ENCODE measurements at regions not wholly inside any gene's neighbourhood (a gene's known extent, or its start where the extent isn't known, plus 50 kb on each side); places are given as distances from the start of the nearest gene placed in this dataset.

GRCh38 chr13:73335944-73336343 lies 277.1 kb downstream of the KLF5 start:
- Histone ChIP-seq H3K4me3 (replicated peaks in 1 of 2; ENCODE audit: low read depth in 1 of 2, low read length in 2 of 2) (no peak overlapping the region), H4K20me1 (ENCODE audit: insufficient read depth) (no peaks in the 10 kb centered on the region), H3K4me1 (ENCODE audit: control insufficient read depth in 1 of 2, insufficient read depth in 2 of 2, low read length in 2 of 2) (peaks cover 9 to 41% of the 10 kb centered on the region in 2 experiments), H3K36me3 (ENCODE audit: control insufficient read depth in 1 of 2, insufficient read depth in 2 of 2, low read length in 2 of 2) (no peaks in the 10 kb centered on the region), H3K4me2 (ENCODE audit: low read length) (peak overlapping the region; percentile 63), H3K27ac (ENCODE audit: low read depth, low read length) (peak overlapping the region; percentile 59), H3K9me3 (ENCODE audit: control insufficient read depth in 1 of 2, insufficient read depth in 1 of 2, low read depth in 1 of 2, low read length in 2 of 2) (no peaks in the 10 kb centered on the region), H3K27me3 (ENCODE audit: insufficient read depth, low read length) (no peaks in the 10 kb centered on the region), H3K9me2 (ENCODE audit: insufficient read depth) (no peaks in the 10 kb centered on the region), H3K79me2 (ENCODE audit: insufficient read depth, low read length) (no peaks in the 10 kb centered on the region), H2AFZ (ENCODE audit: low read depth, low read length, poor library complexity, severe bottlenecking) (peak overlapping the region; percentile 94), H3K9ac (ENCODE audit: low read length) (peak overlapping the region; percentile 43)
- CTCF ChIA-PET = no interaction called here
- ATAC-seq (peak; percentile 34; the same call in 1 of the 2 replicates), DNase-seq (ENCODE audit: low read depth, low spot score) (no peak)
- RAD21 ChIA-PET (ENCODE audit: low non-redundant PET in 1 of 2, low total read pairs in 2 of 2, uncharacterized antibody in 2 of 2, unreplicated experiment in 2 of 2) = no interaction called here
- no TSS peak for BruUV-seq (replicated peaks)
- TF ChIP-seq ZFX (IDR thresholded peaks at IDR 0.05) (peak; percentile 58; the same call in 1 of the 2 replicates), CEBPB (IDR thresholded peaks at IDR 0.05; ENCODE audit: low read depth) (peak; percentile 48; the same call in 1 of the 2 replicates), CBX3 (IDR thresholded peaks at IDR 0.05; ENCODE audit: low read depth) (no peak)
- intact Hi-C loops (cut with micrococcal nuclease) = no loop called here
- POLR2A ChIA-PET = no interaction called here

DNA sequence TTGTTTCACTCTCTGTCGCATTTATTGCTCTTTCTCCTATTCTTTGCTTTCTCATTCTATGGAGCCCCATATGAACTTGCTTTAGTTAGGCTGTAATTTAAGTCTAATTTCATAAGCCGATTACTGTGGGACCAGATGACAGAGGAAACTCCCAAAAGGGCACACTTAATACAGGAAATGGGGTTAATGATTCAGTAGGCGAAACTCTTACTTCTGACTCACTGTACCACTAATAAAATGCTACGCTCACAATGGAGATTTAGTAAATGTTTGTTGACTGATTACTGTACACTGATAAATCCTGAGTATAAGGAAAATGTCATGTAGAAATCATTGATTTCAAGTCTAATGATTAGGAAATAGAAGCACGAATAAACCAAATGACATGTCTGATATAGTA lies 276.4 kb downstream of the KLF5 start:
- no peaks in the 10 kb centered on the region for H3K79me2 ChIP-seq (ENCODE audit: insufficient read depth, low read length)
- ChIA-PET POLR2A (no interaction called here), CTCF (no interaction called here), RAD21 (ENCODE audit: low non-redundant PET in 1 of 2, low total read pairs in 2 of 2, uncharacterized antibody in 2 of 2, unreplicated experiment in 2 of 2) (no interaction called here)
- TF ChIP-seq CBX3 (IDR thresholded peaks at IDR 0.05; ENCODE audit: low read depth) (peak; percentile 31; the same call in 1 of the 2 replicates), CTCF (IDR thresholded peaks at IDR 0.05 in 2 of 3, conservative IDR thresholded peaks at IDR 0.05 in 1 of 3; ENCODE audit: borderline replicate concordance in 1 of 3, insufficient read depth in 1 of 3, low read depth in 2 of 3, low read length in 2 of 3) (no peak), CEBPB (IDR thresholded peaks at IDR 0.05; ENCODE audit: low read depth) (peak; percentile 23; the same call in 1 of the 2 replicates), EZH2phosphoT487 (IDR thresholded peaks at IDR 0.05; ENCODE audit: borderline replicate concordance) (no peak), ZNF274 (IDR thresholded peaks at IDR 0.05; ENCODE audit: low read depth, low read length) (no peak), POLR2AphosphoS5 (IDR thresholded peaks at IDR 0.05; ENCODE audit: low read depth, low read length) (peak; percentile 31; the same call in 1 of the 2 replicates), JUND (IDR thresholded peaks at IDR 0.05) (peak; percentile 70), SIN3A (IDR thresholded peaks at IDR 0.05; ENCODE audit: low read depth) (peak; percentile 19; the same call in 1 of the 2 replicates), ZBTB33 (IDR thresholded peaks at IDR 0.05; ENCODE audit: extremely low read depth, insufficient replicate concordance, low read length) (no peak), RAD21 (IDR thresholded peaks at IDR 0.05; ENCODE audit: low read depth) (peak; percentile 5; the same call in 1 of the 2 replicates), SRF (IDR thresholded peaks at IDR 0.05; ENCODE audit: low read depth) (peak; percentile 54; the same call in 1 of the 2 replicates), FOSL1 (IDR thresholded peaks at IDR 0.05; ENCODE audit: low read depth) (peak; percentile 75), SP1 (IDR thresholded peaks at IDR 0.05; ENCODE audit: low read depth) (peak; percentile 75)
- intact Hi-C loops (cut with micrococcal nuclease) = no loop called here
- no TSS peak for BruUV-seq (replicated peaks)
- peak overlapping the region in 1 of 2 experiments; percentile 15; a peak in 1 of 4 replicates for H3K4me3 ChIP-seq (replicated peaks in 1 of 2; ENCODE audit: low read depth in 1 of 2, low read length in 2 of 2)
- peak overlapping the region; percentile 63 for H3K4me2 ChIP-seq (ENCODE audit: low read length)
- no peaks in the 10 kb centered on the region for H3K9me3 ChIP-seq (ENCODE audit: control insufficient read depth in 1 of 2, insufficient read depth in 1 of 2, low read depth in 1 of 2, low read length in 2 of 2)
- H3K9me2 ChIP-seq (ENCODE audit: insufficient read depth) = no peaks in the 10 kb centered on the region
- H3K4me1 ChIP-seq (ENCODE audit: control insufficient read depth in 1 of 2, insufficient read depth in 2 of 2, low read length in 2 of 2) = peaks cover 9 to 41% of the 10 kb centered on the region in 2 experiments
- no peaks in the 10 kb centered on the region for H3K36me3 ChIP-seq (ENCODE audit: control insufficient read depth in 1 of 2, insufficient read depth in 2 of 2, low read length in 2 of 2)
- peak overlapping the region; percentile 94 for H2AFZ ChIP-seq (ENCODE audit: low read depth, low read length, poor library complexity, severe bottlenecking)
- H4K20me1 ChIP-seq (ENCODE audit: insufficient read depth) = no peaks in the 10 kb centered on the region
- H3K27ac ChIP-seq (ENCODE audit: low read depth, low read length) = peak overlapping the region; percentile 59; the same call in 1 of the 2 replicates
- ATAC-seq (peak; percentile 66), DNase-seq (ENCODE audit: low read depth, low spot score) (peak; percentile 59)
- H3K9ac ChIP-seq (ENCODE audit: low read length) = peak overlapping the region; percentile 43
- no peaks in the 10 kb centered on the region for H3K27me3 ChIP-seq (ENCODE audit: insufficient read depth, low read length)

Measured in HCT116 (cell line).